Keratinocyte (primary cell): ENCODE measurements at regions not wholly inside any gene's neighbourhood (a gene's known extent, or its start where the extent isn't known, plus 50 kb on each side); places are given as distances from the start of the nearest gene placed in this dataset.

Experiments used
- DNase-seq: peaks from one replicate; pipeline ENCODE4 v3.0.0-alpha.2; 2011; ENCODE audit warnings: low read depth, missing footprints, low spot score
- FAIRE-seq: peaks from 2 replicates; lab custom pipeline; 2011; peaks lifted over from hg19 to GRCh38; lab: Jason Lieb, UNC
- H2AFZ ChIP-seq: 2 replicates; pipeline ENCODE4 v1.6.0; 2012; ENCODE audit warnings: low read length, control low read depth, inconsistent platforms; ENCODE audit not compliant: control insufficient read depth
- H3K27ac ChIP-seq: 2 replicates; pipeline ENCODE4 v1.5.1; 2011; ENCODE audit warnings: low read length; ENCODE audit not compliant: control insufficient read depth, insufficient read depth
- H3K27me3 ChIP-seq: 3 replicates; pipeline ENCODE4 v1.6.0; 2011; ENCODE audit warnings: low read length; ENCODE audit not compliant: control insufficient read depth, insufficient read depth; ENCODE audit errors: extremely low read depth
- H3K36me3 ChIP-seq, 2 experiments: 2 replicates in 1 of 2; 3 replicates in 1 of 2; pipeline ENCODE4 v1.5.1; 2011; ENCODE audit warnings: low read length in 2 of 2, mild to moderate bottlenecking in 1 of 2; ENCODE audit not compliant: control insufficient read depth in 2 of 2, insufficient read depth in 2 of 2; ENCODE audit errors: extremely low read depth in 1 of 2
- H3K4me1 ChIP-seq: 3 replicates; pipeline ENCODE4 v1.5.1; 2011; ENCODE audit warnings: low read length; ENCODE audit not compliant: control insufficient read depth, insufficient read depth; ENCODE audit errors: extremely low read depth
- H3K4me2 ChIP-seq: 3 replicates; pipeline ENCODE4 v1.6.0; 2011; ENCODE audit warnings: low read depth, low read length; ENCODE audit not compliant: control insufficient read depth, insufficient read depth; ENCODE audit errors: extremely low read depth
- H3K4me3 ChIP-seq, 3 experiments: fragments of 200-600 bp in 1 of 3; sonication (generic) in 1 of 3; 2 replicates in 2 of 3; 3 replicates in 1 of 3; pipeline ENCODE4 v1.5.1; 2011 to 2016; ENCODE audit warnings: low read length in 3 of 3, mild to moderate bottlenecking in 3 of 3, control low read depth in 2 of 3, inconsistent platforms in 1 of 3, low read depth in 1 of 3, mixed read lengths in 1 of 3, mixed run types in 1 of 3, moderate library complexity in 1 of 3; ENCODE audit not compliant: control insufficient read depth in 2 of 3, insufficient read depth in 2 of 3; ENCODE audit errors: extremely low read depth in 1 of 3
- H3K79me2 ChIP-seq: 2 replicates; pipeline ENCODE4 v1.6.0; 2012; ENCODE audit warnings: low read length; ENCODE audit not compliant: control insufficient read depth, insufficient read depth
- H3K9ac ChIP-seq: 3 replicates; pipeline ENCODE4 v1.6.0; 2011; ENCODE audit warnings: low read length; ENCODE audit not compliant: control insufficient read depth, insufficient read depth; ENCODE audit errors: extremely low read depth
- H3K9me1 ChIP-seq: 3 replicates; pipeline ENCODE4 v1.6.0; 2011; ENCODE audit warnings: low read length; ENCODE audit not compliant: control insufficient read depth, insufficient read depth; ENCODE audit errors: extremely low read depth
- H3K9me3 ChIP-seq: 2 replicates; pipeline ENCODE4 v1.5.1; 2012; ENCODE audit warnings: low read depth, low read length; ENCODE audit not compliant: control insufficient read depth
- H4K20me1 ChIP-seq: 3 replicates; pipeline ENCODE4 v1.6.0; 2011; ENCODE audit warnings: low read length; ENCODE audit not compliant: control insufficient read depth, insufficient read depth; ENCODE audit errors: extremely low read depth
- EZH2 ChIP-seq: IDR thresholded peaks from one replicate; pipeline ENCODE4 v1.6.1; 2012; ENCODE audit warnings: inconsistent platforms, mild to moderate bottlenecking, low read length, moderate library complexity
- dilution Hi-C: fragments of 300-500 bp; cut with MboI; formaldehyde crosslinking; loops from one replicate; pipeline ENCODE4 v1.7.0; 2020; ENCODE audit warnings: low sequenced_read_pairs; ENCODE audit not compliant: extremely low pct_ligation_motif_present
- TF ChIP-seq, protein P1 (sequence below), 3 experiments: IDR thresholded peaks in 1 of 3; conservative IDR thresholded peaks in 1 of 3; optimal IDR thresholded peaks in 1 of 3; 2 replicates in 2 of 3; 3 replicates in 1 of 3; pipeline versions ENCODE3 to v1.5.1; 2011; ENCODE audit warnings: low read length in 3 of 3, mild to moderate bottlenecking in 3 of 3, moderate library complexity in 2 of 3, control low read depth in 1 of 3, inconsistent platforms in 1 of 3; ENCODE audit not compliant: insufficient read depth in 2 of 3; ENCODE audit errors: extremely low read depth in 1 of 3

DNA sequence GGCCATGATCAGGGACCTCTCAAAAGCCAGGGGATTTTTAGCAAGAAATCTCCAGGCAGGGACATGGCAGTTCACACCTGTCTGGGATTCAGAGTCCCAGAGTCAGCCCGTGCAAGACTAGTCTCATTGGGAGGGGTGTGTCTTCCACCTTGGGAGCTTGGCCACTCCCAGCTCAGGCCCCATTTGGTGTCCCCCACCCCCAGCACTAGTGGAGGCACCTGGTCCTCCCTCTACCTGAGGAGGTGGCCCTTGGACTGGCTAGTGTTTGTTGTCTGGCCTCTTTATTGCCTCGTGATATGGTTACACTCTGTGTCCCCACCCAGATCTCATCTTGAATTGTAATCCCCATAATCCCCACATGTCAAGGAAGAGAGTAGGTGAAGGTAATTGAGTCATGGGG, 140.8 kb upstream of the PHACTR3 start:
- FAIRE-seq (no peak), DNase-seq (no peak)
- dilution Hi-C loops = no loop called here
- no peaks in the 10 kb centered on the region for H3K36me3 ChIP-seq
- TF ChIP-seq EZH2 = no peak
- TF ChIP-seq, protein P1, sequence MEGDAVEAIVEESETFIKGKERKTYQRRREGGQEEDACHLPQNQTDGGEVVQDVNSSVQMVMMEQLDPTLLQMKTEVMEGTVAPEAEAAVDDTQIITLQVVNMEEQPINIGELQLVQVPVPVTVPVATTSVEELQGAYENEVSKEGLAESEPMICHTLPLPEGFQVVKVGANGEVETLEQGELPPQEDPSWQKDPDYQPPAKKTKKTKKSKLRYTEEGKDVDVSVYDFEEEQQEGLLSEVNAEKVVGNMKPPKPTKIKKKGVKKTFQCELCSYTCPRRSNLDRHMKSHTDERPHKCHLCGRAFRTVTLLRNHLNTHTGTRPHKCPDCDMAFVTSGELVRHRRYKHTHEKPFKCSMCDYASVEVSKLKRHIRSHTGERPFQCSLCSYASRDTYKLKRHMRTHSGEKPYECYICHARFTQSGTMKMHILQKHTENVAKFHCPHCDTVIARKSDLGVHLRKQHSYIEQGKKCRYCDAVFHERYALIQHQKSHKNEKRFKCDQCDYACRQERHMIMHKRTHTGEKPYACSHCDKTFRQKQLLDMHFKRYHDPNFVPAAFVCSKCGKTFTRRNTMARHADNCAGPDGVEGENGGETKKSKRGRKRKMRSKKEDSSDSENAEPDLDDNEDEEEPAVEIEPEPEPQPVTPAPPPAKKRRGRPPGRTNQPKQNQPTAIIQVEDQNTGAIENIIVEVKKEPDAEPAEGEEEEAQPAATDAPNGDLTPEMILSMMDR (optimal IDR thresholded peaks at IDR 0.05 in 1 of 3, IDR thresholded peaks at IDR 0.05 in 1 of 3, conservative IDR thresholded peaks at IDR 0.05 in 1 of 3; ENCODE audit: extremely low read depth in 1 of 3, insufficient read depth in 2 of 3, low read length in 3 of 3) = no peak
- no peak overlapping the region for H3K4me3 ChIP-seq
- H3K9ac ChIP-seq = no peak overlapping the region
- no peak overlapping the region for H3K4me2 ChIP-seq
- H3K9me3 ChIP-seq = no peaks in the 10 kb centered on the region
- peaks cover 5% of the 10 kb centered on the region for H3K27me3 ChIP-seq
- no peaks in the 10 kb centered on the region for H3K79me2 ChIP-seq
- H3K4me1 ChIP-seq = no peaks in the 10 kb centered on the region
- no peak overlapping the region for H3K27ac ChIP-seq
- no peak overlapping the region for H2AFZ ChIP-seq
- H3K9me1 ChIP-seq = no peaks in the 10 kb centered on the region
- H4K20me1 ChIP-seq = no peaks in the 10 kb centered on the region

DNA sequence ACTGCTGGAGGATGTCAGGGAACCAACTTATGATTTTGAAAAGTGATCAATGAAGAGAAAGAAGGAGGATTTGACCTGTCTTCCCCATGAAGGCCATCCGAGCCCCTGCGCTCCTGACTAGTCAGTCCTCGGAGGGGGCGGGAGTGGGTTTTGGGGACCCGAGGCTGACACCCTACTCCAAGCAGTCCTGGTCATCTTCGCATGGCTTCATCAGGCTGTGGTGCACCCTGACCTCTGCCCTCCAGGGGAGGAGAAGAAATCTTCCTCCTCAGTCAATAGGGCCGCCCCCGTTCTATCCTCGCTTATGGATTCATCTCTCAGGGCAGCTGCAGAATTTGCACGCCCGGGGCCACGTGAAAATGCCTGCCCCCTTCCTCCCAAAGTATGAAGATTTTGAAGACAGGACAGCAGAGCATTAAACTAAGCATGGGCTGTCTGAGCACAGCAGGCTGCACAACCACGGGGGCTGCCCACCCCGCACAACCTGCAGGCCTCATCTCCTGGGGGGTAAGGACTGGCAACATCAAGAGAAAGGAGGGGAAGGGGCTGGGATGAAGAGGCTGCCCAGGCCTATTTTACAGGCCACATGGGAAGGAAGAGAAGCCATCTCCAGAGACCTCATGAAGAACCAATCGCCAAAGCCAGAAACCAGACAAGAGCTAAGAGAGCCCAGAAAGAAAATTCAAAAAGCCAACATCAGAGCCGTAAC, 138.1 kb upstream of the PHACTR3 start:
- no peak for DNase-seq
- no peaks in the 10 kb centered on the region for H3K9me1 ChIP-seq
- H3K9ac ChIP-seq = no peak overlapping the region
- H3K27ac ChIP-seq = no peak overlapping the region
- no peaks in the 10 kb centered on the region for H3K36me3 ChIP-seq
- dilution Hi-C loops = no loop called here
- no peak for TF ChIP-seq EZH2
- TF ChIP-seq, protein P1 (optimal IDR thresholded peaks at IDR 0.05 in 1 of 3, IDR thresholded peaks at IDR 0.05 in 1 of 3, conservative IDR thresholded peaks at IDR 0.05 in 1 of 3; ENCODE audit: extremely low read depth in 1 of 3, insufficient read depth in 2 of 3, low read length in 3 of 3) = no peak
- H3K27me3 ChIP-seq = peaks cover 5% of the 10 kb centered on the region
- H3K4me3 ChIP-seq = no peak overlapping the region
- H3K9me3 ChIP-seq = no peaks in the 10 kb centered on the region
- H3K4me1 ChIP-seq = no peaks in the 10 kb centered on the region
- H3K79me2 ChIP-seq = no peaks in the 10 kb centered on the region
- no peak for FAIRE-seq
- H4K20me1 ChIP-seq = no peaks in the 10 kb centered on the region
- H2AFZ ChIP-seq = no peak overlapping the region
- no peak overlapping the region for H3K4me2 ChIP-seq
